GM18873 (cell line): ENCODE measurements at regions not wholly inside any gene's neighbourhood (a gene's known extent, or its start where the extent isn't known, plus 50 kb on each side); places are given as distances from the start of the nearest gene placed in this dataset.
"Not testable (repeated sequence)": the region's sequence is repeated elsewhere in the genome, so short reads cannot be mapped to it uniquely, and the experiment has no call there.

Source experiments
- ATAC-seq: cut with Tn5 transposase; IDR thresholded peaks from one replicate; pipeline ENCODE4 v1.9.1; 2021; ENCODE audit warnings: mild to moderate bottlenecking, moderate library complexity, moderate number of reproducible peaks; ENCODE audit not compliant: unreplicated experiment, low FRiP score

- not testable (repeated sequence) for ATAC-seq
Observed at GRCh38 chr10:42193588-42193987, 444.8 kb downstream of the ZNF33B start.

DNA sequence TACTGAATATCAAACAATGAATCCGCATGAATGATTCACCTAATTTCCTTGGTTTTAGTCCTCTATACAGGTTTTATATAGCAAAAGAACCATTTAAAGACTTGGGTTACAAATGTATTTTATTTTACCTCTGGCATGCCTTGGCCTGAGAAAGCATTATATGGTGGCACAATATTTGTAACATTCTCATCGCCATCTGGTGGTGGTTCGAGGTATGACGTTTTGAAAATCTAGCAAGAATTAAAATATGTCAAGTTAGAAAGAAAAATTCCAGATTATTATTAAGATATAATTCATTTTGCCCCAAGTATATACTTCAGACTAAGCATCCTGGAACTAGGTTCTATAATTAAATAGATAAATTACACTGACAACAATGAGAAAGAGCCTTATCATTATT is 445.9 kb downstream of the ZNF33B start:
- not testable (repeated sequence) for ATAC-seq

GRCh38 chr10:42187501-42188195 is 450.7 kb downstream of the ZNF33B start:
- not testable (repeated sequence) for ATAC-seq

GRCh38 chr10:42177793-42178689 is 460.3 kb downstream of the ZNF33B start:
- ATAC-seq = not testable (repeated sequence)

DNA sequence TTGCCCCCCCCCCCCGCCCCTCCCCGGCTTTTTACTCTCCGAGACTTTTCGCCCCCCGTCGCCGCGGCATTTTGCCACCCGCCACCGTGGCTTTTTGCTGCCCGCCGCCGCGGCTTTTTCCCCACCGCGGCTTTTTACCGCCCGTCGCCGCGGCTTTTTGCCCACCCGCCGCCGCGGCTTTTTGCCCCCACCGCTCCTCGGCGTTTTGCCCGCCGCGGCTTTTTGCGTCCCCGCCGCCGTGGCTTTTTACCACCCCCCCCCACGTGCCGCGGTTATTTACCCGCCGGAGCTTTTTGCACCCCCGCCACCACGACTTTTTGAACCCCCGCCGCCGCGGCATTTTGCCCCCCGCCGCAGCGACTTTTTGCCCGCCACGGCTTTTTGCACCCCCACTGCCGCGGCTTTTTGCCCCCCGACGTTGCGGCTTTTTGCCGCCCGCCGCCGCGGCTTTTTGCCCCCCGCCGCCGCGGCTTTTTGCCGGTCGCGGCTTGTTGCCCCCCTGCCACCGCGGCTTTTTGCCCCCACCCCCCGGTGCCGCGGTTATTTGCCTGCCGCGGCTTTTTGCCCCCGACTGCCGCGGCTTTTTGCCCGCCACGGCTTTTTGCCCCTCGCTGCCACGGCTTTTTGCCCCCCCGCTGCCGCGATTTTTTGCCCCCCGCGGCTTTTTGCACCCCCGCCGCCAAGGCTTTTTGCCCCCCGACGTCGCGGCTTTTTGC is 461.1 kb downstream of the ZNF33B start:
- ATAC-seq = no peak

- ATAC-seq = no peak
Observed at GRCh38 chr10:42150428-42151061, 487.8 kb downstream of the ZNF33B start.

DNA sequence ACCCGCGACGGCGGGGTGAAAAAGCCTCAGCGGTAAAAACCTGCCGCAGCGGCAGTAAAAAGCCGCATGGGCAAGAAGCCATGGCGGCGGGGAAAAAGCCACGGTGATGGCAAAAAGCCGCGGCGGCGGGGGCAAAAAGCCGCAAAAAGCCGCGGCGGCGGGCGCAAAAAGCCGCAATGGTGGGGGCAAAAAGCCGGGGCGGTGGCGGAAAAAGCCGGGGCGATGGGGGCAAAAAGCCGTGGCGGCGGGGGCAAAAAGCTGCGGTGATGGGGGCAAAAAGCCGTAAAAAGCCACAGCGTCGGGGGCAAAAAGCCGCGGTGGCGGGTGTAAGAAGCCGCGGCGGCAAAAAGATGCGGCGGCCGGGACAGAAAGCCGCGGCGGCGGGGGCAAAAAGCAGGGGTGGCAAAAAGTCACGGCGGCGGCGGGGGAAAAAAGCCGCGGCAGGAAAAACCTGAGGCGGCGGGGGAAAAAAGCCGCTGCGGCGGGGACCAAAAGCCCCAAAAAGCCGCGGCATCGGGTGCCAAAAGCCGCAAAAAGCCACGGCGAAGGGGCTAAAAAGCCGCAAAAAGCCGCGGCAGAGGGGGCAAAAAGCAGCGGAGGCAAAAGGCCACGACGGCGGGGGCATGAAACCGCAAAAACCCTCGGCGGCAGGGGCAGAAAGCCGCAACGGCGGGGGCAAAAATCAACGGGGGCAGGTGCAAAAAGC is 488.5 kb downstream of the ZNF33B start:
- ATAC-seq = no peak

- no peak for ATAC-seq
Observed at GRCh38 chr10:42149027-42149700, 489.2 kb downstream of the ZNF33B start.

GRCh38 chr10:42146165-42146564 is 492.2 kb downstream of the ZNF33B start:
- not testable (repeated sequence) for ATAC-seq

DNA sequence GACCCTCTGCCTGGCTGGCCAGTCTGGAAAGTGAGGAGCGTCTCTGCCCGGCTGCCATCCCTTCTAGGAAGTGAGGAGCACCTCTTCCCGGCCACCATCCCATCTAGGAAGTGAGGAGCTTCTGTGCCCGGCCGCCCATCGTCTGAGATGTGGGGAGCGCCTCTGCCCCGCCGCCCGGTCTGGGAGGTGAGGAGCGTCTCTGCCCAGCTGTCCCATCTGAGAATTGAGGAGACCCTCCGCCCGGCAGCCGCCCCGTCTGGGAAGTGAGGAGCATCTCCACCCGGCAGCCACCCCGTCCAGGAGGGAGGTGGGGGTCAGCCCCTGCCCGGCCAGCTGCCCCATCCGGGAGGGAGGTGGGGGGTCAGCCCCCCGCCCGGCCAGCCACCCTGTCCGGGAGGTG is 500.3 kb downstream of the ZNF33B start:
- not testable (repeated sequence) for ATAC-seq

- ATAC-seq = no peak
Observed at GRCh38 chr10:42113158-42113450, 525.3 kb downstream of the ZNF33B start.

- ATAC-seq = no peak
Observed at GRCh38 chr10:42112331-42113157, 525.8 kb downstream of the ZNF33B start.

DNA sequence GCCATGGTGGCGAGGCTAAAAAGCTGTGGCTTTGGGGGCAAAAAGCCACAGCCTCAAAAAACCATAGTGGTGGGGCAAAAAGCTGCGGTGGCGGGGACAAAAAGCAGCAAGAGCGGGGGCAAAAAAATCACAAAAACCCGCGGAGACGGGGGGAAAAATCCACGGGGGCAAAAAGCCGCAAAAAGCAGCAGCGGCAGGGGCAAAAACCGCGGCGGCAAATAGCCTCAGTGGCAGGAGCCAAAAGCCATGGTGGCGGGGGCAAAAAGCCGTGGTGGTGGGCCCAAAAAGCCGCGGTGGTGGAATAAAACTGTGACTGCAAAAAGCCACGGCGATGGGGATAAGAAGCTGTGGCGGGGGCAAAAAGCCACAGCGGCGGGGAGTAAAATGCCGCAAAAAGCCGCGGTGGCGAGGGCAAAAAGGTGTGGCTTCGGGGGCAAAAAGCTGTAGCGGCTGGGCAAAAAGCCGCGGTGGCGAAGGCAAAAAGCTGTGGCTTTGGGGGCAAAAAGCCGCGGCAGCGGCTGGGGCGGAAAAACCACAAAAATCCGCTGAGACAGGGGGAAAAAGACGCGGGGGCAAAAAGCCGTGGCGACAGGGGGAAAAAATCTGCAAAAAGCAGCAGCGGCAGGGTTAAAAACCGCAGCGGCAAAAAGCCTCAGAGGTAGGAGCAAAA is 526.6 kb downstream of the ZNF33B start:
- no peak for ATAC-seq

DNA sequence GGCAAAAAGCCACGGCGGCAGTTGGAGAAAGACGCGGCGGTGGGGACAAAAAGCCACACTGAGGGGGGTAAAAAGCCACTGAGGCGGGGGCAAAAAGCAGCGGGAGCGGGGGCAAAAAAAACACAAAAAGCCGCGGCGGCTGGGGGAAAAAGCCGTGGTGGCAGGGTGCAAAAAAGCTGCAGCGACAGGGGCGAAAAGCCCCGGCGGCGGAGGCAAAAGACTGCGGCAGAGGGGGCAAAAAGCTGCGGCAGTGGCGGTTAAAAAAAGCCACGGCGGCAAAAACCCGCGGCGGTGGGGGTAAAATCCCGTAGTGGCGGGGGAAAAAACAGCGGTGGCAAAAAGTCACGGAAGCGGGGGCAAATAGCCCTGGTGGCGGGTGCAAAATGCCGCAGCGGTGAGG is 527.3 kb downstream of the ZNF33B start:
- no peak for ATAC-seq
